Neural progenitor cell (in vitro differentiated cells): ENCODE measurements at regions not wholly inside any gene's neighbourhood (a gene's known extent, or its start where the extent isn't known, plus 50 kb on each side); places are given as distances from the start of the nearest gene placed in this dataset.
"Not testable (repeated sequence)": the region's sequence is repeated elsewhere in the genome, so short reads cannot be mapped to it uniquely, and the experiment has no call there.

ENCODE experiments used
- EZH2 ChIP-seq: fragments of 200-600 bp; sonication (generic); IDR thresholded peaks from 2 replicates; pipeline ENCODE4 v1.6.1; 2017; ENCODE audit warnings: antibody characterized with exemption, mild to moderate bottlenecking, moderate library complexity
- EZH2phosphoT487 ChIP-seq: fragments of 200-600 bp; sonication (generic); IDR thresholded peaks from 2 replicates; pipeline ENCODE4 v1.6.1; 2017; ENCODE audit warnings: antibody characterized with exemption
- TF ChIP-seq, protein P1 (sequence below): fragments of 200-600 bp; sonication (generic); IDR thresholded peaks from 2 replicates; pipeline ENCODE4 v1.5.1; 2017; ENCODE audit warnings: antibody characterized with exemption, mild to moderate bottlenecking

DNA sequence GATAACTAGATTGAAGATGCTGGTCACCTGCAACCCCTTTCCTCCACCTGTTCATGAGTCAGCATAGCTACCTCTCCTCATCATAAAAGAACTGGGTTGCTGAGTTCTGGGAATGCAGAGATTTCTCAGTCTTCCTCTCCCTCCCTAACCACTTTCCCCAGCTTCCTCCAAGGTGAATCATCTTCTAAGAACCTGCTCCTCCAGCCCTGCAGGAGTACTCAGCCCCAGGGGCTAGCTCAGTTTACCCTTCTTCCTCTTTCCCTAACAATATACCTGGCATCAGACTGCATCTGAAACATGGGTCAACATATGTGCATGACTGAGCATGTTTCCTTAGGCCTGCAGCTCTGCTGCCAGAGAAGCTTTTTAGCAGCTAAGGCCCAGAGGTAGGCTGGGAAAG is 1157.5 kb upstream of the SEL1L start:
- TF ChIP-seq, protein P1, sequence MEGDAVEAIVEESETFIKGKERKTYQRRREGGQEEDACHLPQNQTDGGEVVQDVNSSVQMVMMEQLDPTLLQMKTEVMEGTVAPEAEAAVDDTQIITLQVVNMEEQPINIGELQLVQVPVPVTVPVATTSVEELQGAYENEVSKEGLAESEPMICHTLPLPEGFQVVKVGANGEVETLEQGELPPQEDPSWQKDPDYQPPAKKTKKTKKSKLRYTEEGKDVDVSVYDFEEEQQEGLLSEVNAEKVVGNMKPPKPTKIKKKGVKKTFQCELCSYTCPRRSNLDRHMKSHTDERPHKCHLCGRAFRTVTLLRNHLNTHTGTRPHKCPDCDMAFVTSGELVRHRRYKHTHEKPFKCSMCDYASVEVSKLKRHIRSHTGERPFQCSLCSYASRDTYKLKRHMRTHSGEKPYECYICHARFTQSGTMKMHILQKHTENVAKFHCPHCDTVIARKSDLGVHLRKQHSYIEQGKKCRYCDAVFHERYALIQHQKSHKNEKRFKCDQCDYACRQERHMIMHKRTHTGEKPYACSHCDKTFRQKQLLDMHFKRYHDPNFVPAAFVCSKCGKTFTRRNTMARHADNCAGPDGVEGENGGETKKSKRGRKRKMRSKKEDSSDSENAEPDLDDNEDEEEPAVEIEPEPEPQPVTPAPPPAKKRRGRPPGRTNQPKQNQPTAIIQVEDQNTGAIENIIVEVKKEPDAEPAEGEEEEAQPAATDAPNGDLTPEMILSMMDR: not testable (repeated sequence)
- not testable (repeated sequence) for TF ChIP-seq EZH2, EZH2phosphoT487
